Fibroblast of villous mesenchyme (primary cell): ENCODE measurements at regions not wholly inside any gene's neighbourhood (a gene's known extent, or its start where the extent isn't known, plus 50 kb on each side); places are given as distances from the start of the nearest gene placed in this dataset.

Source experiments
- DNase-seq: peaks from one replicate; pipeline ENCODE4 v3.0.0-alpha.2; 2010; ENCODE audit warnings: low read depth
- H3K4me3 ChIP-seq: 2 replicates; pipeline ENCODE4 v1.5.1; 2011; ENCODE audit warnings: low read depth, mild to moderate bottlenecking, low read length
- CTCF ChIP-seq: IDR thresholded peaks from 2 replicates; pipeline ENCODE4 v1.5.1; 2012; ENCODE audit warnings: low read depth, mild to moderate bottlenecking, low read length; ENCODE audit not compliant: insufficient read depth

- no peak for DNase-seq
- TF ChIP-seq CTCF, result no peak
- H3K4me3 ChIP-seq, result no peak overlapping the region
These were observed 1071.2 kb downstream of the EFNB2 start for GRCh38 chr13:105464249-105464648.

- no peak for DNase-seq
- no peak overlapping the region for H3K4me3 ChIP-seq
- no peak for TF ChIP-seq CTCF
These were observed 1072.4 kb downstream of the EFNB2 start for GRCh38 chr13:105463011-105463501.

GRCh38 chr13:105462098-105462497 is 1073.4 kb downstream of the EFNB2 start:
- TF ChIP-seq CTCF, result no peak
- no peak for DNase-seq
- H3K4me3 ChIP-seq, result no peak overlapping the region

- no peak overlapping the region for H3K4me3 ChIP-seq
- DNase-seq, result no peak
- no peak for TF ChIP-seq CTCF
These were observed 1082.6 kb downstream of the EFNB2 start for GRCh38 chr13:105452895-105453294.

- no peak overlapping the region for H3K4me3 ChIP-seq
- TF ChIP-seq CTCF, result no peak
- no peak for DNase-seq
These were observed 1084.7 kb downstream of the EFNB2 start for GRCh38 chr13:105450784-105451183.

GRCh38 chr13:105448811-105449210 is 1086.7 kb downstream of the EFNB2 start:
- no peak for TF ChIP-seq CTCF
- no peak for DNase-seq
- no peak overlapping the region for H3K4me3 ChIP-seq

GRCh38 chr13:105446197-105446596 is 1089.3 kb downstream of the EFNB2 start:
- H3K4me3 ChIP-seq, result no peak overlapping the region
- no peak for TF ChIP-seq CTCF
- no peak for DNase-seq
